ENCODE measurements at regions not wholly inside any gene's neighbourhood (a gene's known extent, or its start where the extent isn't known, plus 50 kb on each side); places are given as distances from the start of the nearest gene placed in this dataset.

- TF ChIP-seq CTCF (IDR thresholded peaks at IDR 0.05; ENCODE audit: low read depth, low read length): no peak
- TF ChIP-seq EZH2phosphoT487 (IDR thresholded peaks at IDR 0.05; ENCODE audit: low read depth): no peak
Observed at GRCh38 chr14:66152747-66153146, 333.4 kb upstream of the CCDC196 start.
